Ovary (tissue), 3 donors: ENCODE measurements at regions not wholly inside any gene's neighbourhood (a gene's known extent, or its start where the extent isn't known, plus 50 kb on each side); places are given as distances from the start of the nearest gene placed in this dataset.
"Not testable (repeated sequence)": the region's sequence is repeated elsewhere in the genome, so short reads cannot be mapped to it uniquely, and the experiment has no call there.

Source experiments
- EP300 ChIP-seq: sonication (generic); formaldehyde crosslinking; IDR thresholded peaks from one replicate; pipeline ENCODE4 v1.6.1; 2017; ENCODE audit warnings: antibody characterized with exemption
- POLR2A ChIP-seq: fragments of 450-650 bp; IDR thresholded peaks from one replicate; pipeline ENCODE4 v1.6.1; 2017; ENCODE audit warnings: antibody characterized with exemption, mild to moderate bottlenecking, moderate library complexity
- TF ChIP-seq, protein P1 (sequence below), 3 donors: fragments of 450-650 bp in 2 of 3; fragments of 200-600 bp in 1 of 3; IDR thresholded peaks; one replicate each; pipeline versions ENCODE4 v1.5.1 to v1.8.0; 2016 to 2022; ENCODE audit warnings: antibody characterized with exemption in 3 of 3, mild to moderate bottlenecking in 1 of 3
- donor health status: DM: no; HTN: no; CAD: no.

DNA sequence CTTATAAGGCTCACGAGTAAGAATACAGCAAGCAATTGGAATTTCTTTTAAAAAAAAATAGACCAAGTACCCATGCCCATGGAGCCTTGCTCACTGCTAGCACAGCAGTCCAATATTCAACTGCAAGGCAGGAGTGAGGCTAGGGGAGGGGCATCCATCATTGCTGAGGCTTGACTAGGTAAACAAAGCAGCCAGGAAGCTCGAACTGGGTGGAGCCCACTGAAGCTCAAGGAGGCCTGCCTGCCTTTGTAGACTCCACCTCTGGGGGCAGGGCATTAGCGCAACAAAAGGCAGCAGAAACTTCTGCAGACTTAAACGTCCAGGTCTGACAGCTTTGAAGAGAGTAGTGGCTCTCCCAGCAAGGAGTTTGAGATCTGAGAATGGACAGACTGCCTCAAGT, 84.0 kb upstream of the STEAP1 start:
- not testable (repeated sequence) for TF ChIP-seq POLR2A, EP300
- TF ChIP-seq, protein P1, sequence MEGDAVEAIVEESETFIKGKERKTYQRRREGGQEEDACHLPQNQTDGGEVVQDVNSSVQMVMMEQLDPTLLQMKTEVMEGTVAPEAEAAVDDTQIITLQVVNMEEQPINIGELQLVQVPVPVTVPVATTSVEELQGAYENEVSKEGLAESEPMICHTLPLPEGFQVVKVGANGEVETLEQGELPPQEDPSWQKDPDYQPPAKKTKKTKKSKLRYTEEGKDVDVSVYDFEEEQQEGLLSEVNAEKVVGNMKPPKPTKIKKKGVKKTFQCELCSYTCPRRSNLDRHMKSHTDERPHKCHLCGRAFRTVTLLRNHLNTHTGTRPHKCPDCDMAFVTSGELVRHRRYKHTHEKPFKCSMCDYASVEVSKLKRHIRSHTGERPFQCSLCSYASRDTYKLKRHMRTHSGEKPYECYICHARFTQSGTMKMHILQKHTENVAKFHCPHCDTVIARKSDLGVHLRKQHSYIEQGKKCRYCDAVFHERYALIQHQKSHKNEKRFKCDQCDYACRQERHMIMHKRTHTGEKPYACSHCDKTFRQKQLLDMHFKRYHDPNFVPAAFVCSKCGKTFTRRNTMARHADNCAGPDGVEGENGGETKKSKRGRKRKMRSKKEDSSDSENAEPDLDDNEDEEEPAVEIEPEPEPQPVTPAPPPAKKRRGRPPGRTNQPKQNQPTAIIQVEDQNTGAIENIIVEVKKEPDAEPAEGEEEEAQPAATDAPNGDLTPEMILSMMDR (IDR thresholded peaks at IDR 0.05), result not testable (repeated sequence)
